Body of pancreas (tissue), 4 donors: ENCODE measurements at regions not wholly inside any gene's neighbourhood (a gene's known extent, or its start where the extent isn't known, plus 50 kb on each side); places are given as distances from the start of the nearest gene placed in this dataset.
A peak's percentile ranks its signal among the peaks of the same experiment; 100 is the strongest.
"Not testable (repeated sequence)": the region's sequence is repeated elsewhere in the genome, so short reads cannot be mapped to it uniquely, and the experiment has no call there.

Source experiments
- ATAC-seq: fragments of 150-250 bp; one replicate; pipeline ENCODE4 v1.9.1; 2016
- DNase-seq, 4 donors: peaks; one replicate each; pipeline ENCODE4 v3.0.0-alpha.2; 2019
- H3K27ac ChIP-seq, 4 donors: fragments of 200-600 bp; sonication (generic); 1 replicate in 3 of 4; 2 replicates in 1 of 4; pipeline versions ENCODE4 v1.5.1 to v1.6.1; 2016 to 2019; ENCODE audit warnings: mild to moderate bottlenecking in 1 of 4, mixed read lengths in 1 of 4, moderate library complexity in 1 of 4
- H3K27me3 ChIP-seq, 2 donors: fragments of 200-600 bp; sonication (generic); one replicate each; pipeline ENCODE4 v1.6.0; 2016; ENCODE audit warnings: mild to moderate bottlenecking in 1 of 2
- H3K36me3 ChIP-seq, 2 donors: fragments of 200-600 bp; sonication (generic); replicated peaks in 1 of 2; 2 replicates each; pipeline ENCODE4 v1.5.1; 2016; ENCODE audit warnings: low read depth in 2 of 2; ENCODE audit not compliant: insufficient read depth in 1 of 2
- H3K4me1 ChIP-seq: fragments of 200-600 bp; sonication (generic); one replicate; pipeline ENCODE4 v1.6.0; 2016
- H3K4me3 ChIP-seq, 2 donors: fragments of 200-600 bp; sonication (generic); 1 replicate in 1 of 2; 2 replicates in 1 of 2; pipeline ENCODE4 v1.5.1; 2016 to 2019
- H3K9me3 ChIP-seq, 3 donors: fragments of 200-600 bp; sonication (generic); 1 replicate in 2 of 3; 2 replicates in 1 of 3; pipeline ENCODE4 v1.5.1; 2016
- CTCF ChIP-seq, 7 experiments: fragments of 450-650 bp in 4 of 7; fragments of 200-600 bp in 3 of 7; sonication (generic) in 3 of 7; IDR thresholded peaks; one replicate each; pipeline ENCODE4 v1.5.1; 2016 to 2019; ENCODE audit warnings: antibody characterized with exemption in 7 of 7
- POLR2A ChIP-seq, 3 donors: fragments of 450-650 bp; IDR thresholded peaks; one replicate each; pipeline ENCODE4 v1.6.1; 2016; ENCODE audit warnings: antibody characterized with exemption in 3 of 3, mild to moderate bottlenecking in 2 of 3
- whole genome bisulfite sequencing, 2 donors: methylation state at CpG; one replicate each; pipeline ENCODE4 v1.1.5; 2017; 5-methylcytosine and 5-hydroxymethylcytosine counted together
- intact Hi-C: fragments of 100-400 bp; cut with DNase I; formaldehyde crosslinking; loops from one replicate; pipeline ENCODE4 v1.15.1; 2023

- no peaks in the 10 kb centered on the region for H3K36me3 ChIP-seq
- H3K4me1 ChIP-seq, result peaks cover 18% of the 10 kb centered on the region
- H3K9me3 ChIP-seq, result no peaks in the 10 kb centered on the region
- intact Hi-C loops, result no loop called here
- ATAC-seq, result no peak
- peak in 2 of 4 donors; percentile 15 to 33 for DNase-seq
- WGBS, 2 donors, result 63 to 69% methylated on average over 12 of the region's 12 CpGs
- H3K27me3 ChIP-seq, result no peaks in the 10 kb centered on the region
- H3K4me3 ChIP-seq, result no peak overlapping the region
- no peak for TF ChIP-seq POLR2A (IDR thresholded peaks at IDR 0.05)
- TF ChIP-seq CTCF (IDR thresholded peaks at IDR 0.05), result no peak
- no peak overlapping the region for H3K27ac ChIP-seq
Measured at GRCh38 chr10:45514291-45515270, 140.6 kb downstream of the ALOX5 start.

- Histone ChIP-seq H3K4me1 (peaks cover 18% of the 10 kb centered on the region), H3K9me3 (no peaks in the 10 kb centered on the region), H3K27ac (no peak overlapping the region), H3K36me3 (no peaks in the 10 kb centered on the region), H3K4me3 (no peak overlapping the region), H3K27me3 (no peaks in the 10 kb centered on the region)
- no peak for TF ChIP-seq POLR2A (IDR thresholded peaks at IDR 0.05)
- no peak for TF ChIP-seq CTCF (IDR thresholded peaks at IDR 0.05)
- ATAC-seq (no peak), DNase-seq (no peak)
- intact Hi-C loops, result no loop called here
- 55 to 63% methylated on average over 3 of the region's 3 CpGs for WGBS, 2 donors
Measured at GRCh38 chr10:45513551-45513950, 139.5 kb downstream of the ALOX5 start.

GRCh38 chr10:45511926-45512325 lies 137.9 kb downstream of the ALOX5 start:
- H3K36me3 ChIP-seq, H3K27ac ChIP-seq, intact Hi-C loops, H3K27me3 ChIP-seq, H3K4me3 ChIP-seq, ATAC-seq, H3K9me3 ChIP-seq, DNase-seq: not testable (repeated sequence)
- peaks cover 25% of the 10 kb centered on the region for H3K4me1 ChIP-seq
- 97 to 99% methylated on average over 6 to 18 of the region's 37 CpGs for WGBS, 2 donors

GRCh38 chr10:45509491-45509890 lies 135.5 kb downstream of the ALOX5 start:
- no peak for ATAC-seq
- H3K36me3 ChIP-seq, result no peaks in the 10 kb centered on the region
- no peak for TF ChIP-seq CTCF (IDR thresholded peaks at IDR 0.05)
- no peak for TF ChIP-seq POLR2A (IDR thresholded peaks at IDR 0.05)

DNA sequence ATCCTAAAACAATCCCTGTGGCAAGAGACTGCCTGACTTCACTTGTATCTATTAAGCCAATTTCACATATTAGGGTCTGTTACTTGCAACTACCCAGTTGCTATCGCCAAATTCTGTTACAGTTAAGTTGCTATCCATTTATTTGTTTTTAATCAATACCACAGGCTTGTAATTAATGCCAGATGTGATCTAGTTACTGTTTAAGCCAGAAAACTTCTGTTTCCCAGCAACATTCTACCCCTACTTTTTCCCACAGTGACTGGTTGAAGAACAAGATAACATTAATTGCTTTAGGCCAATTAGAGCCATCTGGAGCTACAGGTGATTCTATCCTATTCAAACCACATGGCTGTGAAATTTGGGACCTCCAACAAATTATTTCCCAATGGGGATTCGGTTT lies 131.3 kb downstream of the ALOX5 start:
- H3K36me3 ChIP-seq, result no peaks in the 10 kb centered on the region
- H3K27ac ChIP-seq, result no peak overlapping the region
- H3K4me1 ChIP-seq, result peaks cover 27% of the 10 kb centered on the region
- intact Hi-C loops, result no loop called here
- TF ChIP-seq CTCF (IDR thresholded peaks at IDR 0.05), result no peak
- TF ChIP-seq POLR2A (IDR thresholded peaks at IDR 0.05), result no peak
- WGBS, 2 donors, result 33 to 41% methylated on average over 2 of the region's 2 CpGs
- DNase-seq (no peak), ATAC-seq (no peak)
- no peaks in the 10 kb centered on the region for H3K27me3 ChIP-seq
- no peak overlapping the region for H3K4me3 ChIP-seq
- no peaks in the 10 kb centered on the region for H3K9me3 ChIP-seq

More at GRCh38 chr10:45509491-45509890, 135.5 kb downstream of the ALOX5 start:
- no peak overlapping the region for H3K4me3 ChIP-seq
- no peaks in the 10 kb centered on the region for H3K9me3 ChIP-seq
- peaks cover 23% of the 10 kb centered on the region for H3K4me1 ChIP-seq
- H3K27ac ChIP-seq, result no peak overlapping the region
- DNase-seq, result no peak
- no peaks in the 10 kb centered on the region for H3K27me3 ChIP-seq
- intact Hi-C loops, result no loop called here
